GM20000 (cell line): ENCODE measurements at regions not wholly inside any gene's neighbourhood (a gene's known extent, or its start where the extent isn't known, plus 50 kb on each side); places are given as distances from the start of the nearest gene placed in this dataset.
"Not testable (repeated sequence)": the region's sequence is repeated elsewhere in the genome, so short reads cannot be mapped to it uniquely, and the experiment has no call there.

Source experiments
- DNase-seq: peaks from one replicate; pipeline ENCODE4 v3.0.0; 2012; ENCODE audit warnings: low spot score
- CTCF ChIP-seq: IDR thresholded peaks from 2 replicates; pipeline ENCODE4 v1.5.1; 2012; ENCODE audit warnings: mild to moderate bottlenecking, control low read depth; ENCODE audit errors: extremely low read depth, missing control alignments

GRCh38 chr1:173269490-173270230 is 62.5 kb upstream of the TNFSF4 start:
- DNase-seq = no peak
- TF ChIP-seq CTCF = no peak

GRCh38 chr1:173270243-173270642 is 63.1 kb upstream of the TNFSF4 start:
- DNase-seq = no peak

GRCh38 chr1:173271021-173271420 is 63.9 kb upstream of the TNFSF4 start:
- not testable (repeated sequence) for DNase-seq

More at GRCh38 chr1:173270243-173270642, 63.1 kb upstream of the TNFSF4 start:
- TF ChIP-seq CTCF = no peak

DNA sequence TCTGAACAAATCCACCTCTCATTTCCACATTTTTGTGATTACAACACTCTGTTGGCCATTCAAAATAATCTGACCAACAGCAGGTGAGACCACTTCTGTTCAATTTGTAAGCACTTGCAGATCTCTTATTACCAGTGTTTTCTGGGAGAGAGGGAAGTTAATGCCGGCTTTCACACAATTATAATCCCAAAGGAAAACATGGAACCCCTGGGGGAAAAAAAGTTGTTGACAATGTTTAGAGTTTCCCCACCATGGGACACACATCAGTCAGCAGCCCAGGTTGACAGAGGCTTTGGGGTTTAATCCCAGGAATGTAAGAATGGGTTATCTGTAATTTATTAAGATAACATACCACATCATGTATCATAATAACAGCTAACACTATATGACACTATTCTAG is 68.4 kb upstream of the TNFSF4 start:
- no peak for DNase-seq
- no peak for TF ChIP-seq CTCF

DNA sequence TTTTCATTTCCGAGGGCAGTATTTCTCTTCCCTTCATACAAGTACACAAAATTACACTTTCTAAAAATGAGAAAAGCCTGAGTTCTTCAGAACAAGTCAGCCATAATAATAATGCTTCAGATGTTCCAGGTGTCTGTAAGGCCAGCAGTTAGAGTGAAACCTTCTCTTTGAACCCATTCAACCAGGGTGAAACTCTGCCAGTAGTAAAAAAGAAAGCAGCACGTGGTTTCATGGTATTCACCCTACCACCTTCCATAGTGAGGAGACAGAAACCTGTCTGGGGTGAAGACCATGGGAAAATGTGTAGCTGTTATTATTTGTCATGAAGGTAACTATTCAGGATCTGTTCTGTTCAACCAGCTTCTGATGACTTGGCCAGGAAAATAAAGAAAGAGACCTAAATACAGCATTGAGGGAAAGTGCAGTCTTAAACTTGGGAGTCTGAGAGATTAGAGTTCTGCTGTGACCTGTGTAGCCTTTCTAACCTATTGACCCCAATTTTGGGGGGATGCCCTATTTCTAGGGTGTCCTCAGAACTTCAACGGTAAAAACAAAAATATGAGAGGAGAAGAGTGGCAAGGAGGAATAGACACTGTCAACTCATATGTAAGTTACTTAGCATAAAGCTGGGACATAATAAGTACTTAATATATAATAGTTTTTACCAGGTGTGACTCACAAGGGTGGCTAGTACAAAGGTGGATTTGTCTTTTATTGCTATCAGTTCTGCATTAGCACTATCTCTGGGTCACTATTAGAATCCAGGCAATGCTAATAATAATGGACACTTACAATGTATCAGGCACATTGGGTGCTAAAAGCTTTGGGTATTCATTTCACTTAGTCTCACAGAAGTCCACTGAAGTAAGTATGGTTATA is 70.0 kb upstream of the TNFSF4 start:
- no peak for DNase-seq
- TF ChIP-seq CTCF = no peak

- TF ChIP-seq CTCF = no peak
- no peak for DNase-seq
Observed at GRCh38 chr1:173280899-173281660, 73.9 kb upstream of the TNFSF4 start.

DNA sequence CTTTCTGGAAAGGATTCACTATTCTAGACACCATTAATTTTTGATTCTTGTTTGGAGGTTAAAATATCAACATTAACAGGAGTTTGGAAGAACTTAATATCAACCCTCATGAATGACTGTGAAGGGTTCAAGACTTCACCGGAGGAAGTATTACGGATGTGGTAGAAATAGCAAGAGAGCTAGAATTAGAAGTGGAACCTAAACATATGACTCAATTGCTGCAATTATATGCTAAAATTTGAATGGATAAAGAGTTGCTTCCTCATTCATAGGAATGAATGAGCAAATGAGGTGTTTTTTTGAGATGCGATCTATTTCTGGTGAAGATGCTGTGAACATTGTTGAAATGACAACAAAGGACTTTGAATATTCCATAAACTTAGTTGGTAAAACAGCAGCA is 77.9 kb upstream of the TNFSF4 start:
- DNase-seq = no peak

More for the DNA sequence above, 77.9 kb upstream of the TNFSF4 start:
- no peak for TF ChIP-seq CTCF
